Keratinocyte (primary cell): ENCODE measurements at regions not wholly inside any gene's neighbourhood (a gene's known extent, or its start where the extent isn't known, plus 50 kb on each side); places are given as distances from the start of the nearest gene placed in this dataset.

Experiments used
- EZH2 ChIP-seq: IDR thresholded peaks from one replicate; pipeline ENCODE4 v1.6.1; 2012; ENCODE audit warnings: inconsistent platforms, mild to moderate bottlenecking, low read length, moderate library complexity
- TF ChIP-seq, protein P1 (sequence below), 3 experiments: IDR thresholded peaks in 1 of 3; conservative IDR thresholded peaks in 1 of 3; optimal IDR thresholded peaks in 1 of 3; 2 replicates in 2 of 3; 3 replicates in 1 of 3; pipeline versions ENCODE3 to v1.5.1; 2011; ENCODE audit warnings: low read length in 3 of 3, mild to moderate bottlenecking in 3 of 3, moderate library complexity in 2 of 3, control low read depth in 1 of 3, inconsistent platforms in 1 of 3; ENCODE audit not compliant: insufficient read depth in 2 of 3; ENCODE audit errors: extremely low read depth in 1 of 3

DNA sequence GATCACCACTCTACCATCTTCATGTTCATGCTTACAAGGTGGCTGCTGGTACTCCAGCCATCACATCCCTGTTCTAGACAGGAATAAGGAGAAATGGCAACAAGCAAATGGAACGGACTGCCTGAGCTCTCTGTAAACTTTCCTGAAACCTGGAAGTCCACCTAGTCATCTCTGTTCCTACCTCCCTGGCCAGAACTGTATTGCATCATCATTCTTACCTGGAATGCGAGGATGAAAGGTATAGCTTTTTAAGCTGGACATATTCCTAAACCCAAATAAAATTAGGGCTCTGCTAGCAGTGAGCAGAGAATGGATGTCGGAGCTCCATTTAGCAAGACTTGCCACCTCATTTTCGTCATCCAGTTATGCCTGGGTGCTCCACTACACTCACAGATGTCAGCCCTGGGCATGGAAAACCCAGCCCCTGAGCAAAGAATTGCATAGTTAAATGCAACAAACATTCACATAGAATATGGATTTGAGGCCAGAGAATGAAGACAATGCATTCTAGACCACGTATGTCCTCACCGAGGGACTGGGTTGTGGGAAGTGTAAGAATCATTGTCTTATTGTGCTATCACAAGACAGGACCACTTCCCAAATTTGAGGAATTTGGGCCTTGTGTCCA is 214.3 kb upstream of the CDYL start:
- TF ChIP-seq, protein P1, sequence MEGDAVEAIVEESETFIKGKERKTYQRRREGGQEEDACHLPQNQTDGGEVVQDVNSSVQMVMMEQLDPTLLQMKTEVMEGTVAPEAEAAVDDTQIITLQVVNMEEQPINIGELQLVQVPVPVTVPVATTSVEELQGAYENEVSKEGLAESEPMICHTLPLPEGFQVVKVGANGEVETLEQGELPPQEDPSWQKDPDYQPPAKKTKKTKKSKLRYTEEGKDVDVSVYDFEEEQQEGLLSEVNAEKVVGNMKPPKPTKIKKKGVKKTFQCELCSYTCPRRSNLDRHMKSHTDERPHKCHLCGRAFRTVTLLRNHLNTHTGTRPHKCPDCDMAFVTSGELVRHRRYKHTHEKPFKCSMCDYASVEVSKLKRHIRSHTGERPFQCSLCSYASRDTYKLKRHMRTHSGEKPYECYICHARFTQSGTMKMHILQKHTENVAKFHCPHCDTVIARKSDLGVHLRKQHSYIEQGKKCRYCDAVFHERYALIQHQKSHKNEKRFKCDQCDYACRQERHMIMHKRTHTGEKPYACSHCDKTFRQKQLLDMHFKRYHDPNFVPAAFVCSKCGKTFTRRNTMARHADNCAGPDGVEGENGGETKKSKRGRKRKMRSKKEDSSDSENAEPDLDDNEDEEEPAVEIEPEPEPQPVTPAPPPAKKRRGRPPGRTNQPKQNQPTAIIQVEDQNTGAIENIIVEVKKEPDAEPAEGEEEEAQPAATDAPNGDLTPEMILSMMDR (optimal IDR thresholded peaks at IDR 0.05 in 1 of 3, IDR thresholded peaks at IDR 0.05 in 1 of 3, conservative IDR thresholded peaks at IDR 0.05 in 1 of 3; ENCODE audit: extremely low read depth in 1 of 3, insufficient read depth in 2 of 3, low read length in 3 of 3): no peak
- TF ChIP-seq EZH2: no peak
